ENCODE measurements at regions not wholly inside any gene's neighbourhood (a gene's known extent, or its start where the extent isn't known, plus 50 kb on each side); places are given as distances from the start of the nearest gene placed in this dataset.
A peak's percentile ranks its signal among the peaks of the same experiment; 100 is the strongest.

GRCh38 chr18:41713969-41714825 lies 240.8 kb upstream of the PIK3C3 start:
- no peak for DNase-seq (ENCODE audit: low read depth)
- TF ChIP-seq CTCF (IDR thresholded peaks at IDR 0.05; ENCODE audit: insufficient read depth, low read depth, low read length) = no peak
- no peak overlapping the region for H3K4me3 ChIP-seq (ENCODE audit: low read depth, low read length)

- H3K4me3 ChIP-seq (ENCODE audit: low read depth, low read length) = no peak overlapping the region
- DNase-seq (ENCODE audit: low read depth) = no peak
- TF ChIP-seq CTCF (IDR thresholded peaks at IDR 0.05; ENCODE audit: insufficient read depth, low read depth, low read length) = no peak
Observed at GRCh38 chr18:41706301-41706700, 248.7 kb upstream of the PIK3C3 start.

GRCh38 chr18:41703744-41704530 lies 251.1 kb upstream of the PIK3C3 start:
- peak; percentile 36 for DNase-seq (ENCODE audit: low read depth)
- H3K4me3 ChIP-seq (ENCODE audit: low read depth, low read length) = no peak overlapping the region
- no peak for TF ChIP-seq CTCF (IDR thresholded peaks at IDR 0.05; ENCODE audit: insufficient read depth, low read depth, low read length)

GRCh38 chr18:41700416-41700815 lies 254.6 kb upstream of the PIK3C3 start:
- no peak overlapping the region for H3K4me3 ChIP-seq (ENCODE audit: low read depth, low read length)
- TF ChIP-seq CTCF (IDR thresholded peaks at IDR 0.05; ENCODE audit: insufficient read depth, low read depth, low read length) = no peak
- DNase-seq (ENCODE audit: low read depth) = no peak

GRCh38 chr18:41695441-41695840 lies 259.6 kb upstream of the PIK3C3 start:
- no peak overlapping the region for H3K4me3 ChIP-seq (ENCODE audit: low read depth, low read length)
- no peak for TF ChIP-seq CTCF (IDR thresholded peaks at IDR 0.05; ENCODE audit: insufficient read depth, low read depth, low read length)
- no peak for DNase-seq (ENCODE audit: low read depth)

GRCh38 chr18:41693008-41693407 lies 262.0 kb upstream of the PIK3C3 start:
- no peak for DNase-seq (ENCODE audit: low read depth)
- TF ChIP-seq CTCF (IDR thresholded peaks at IDR 0.05; ENCODE audit: insufficient read depth, low read depth, low read length) = no peak
- no peak overlapping the region for H3K4me3 ChIP-seq (ENCODE audit: low read depth, low read length)

All from fibroblast of villous mesenchyme (primary cell).